ENCODE measurements at regions not wholly inside any gene's neighbourhood (a gene's known extent, or its start where the extent isn't known, plus 50 kb on each side); places are given as distances from the start of the nearest gene placed in this dataset.

DNA sequence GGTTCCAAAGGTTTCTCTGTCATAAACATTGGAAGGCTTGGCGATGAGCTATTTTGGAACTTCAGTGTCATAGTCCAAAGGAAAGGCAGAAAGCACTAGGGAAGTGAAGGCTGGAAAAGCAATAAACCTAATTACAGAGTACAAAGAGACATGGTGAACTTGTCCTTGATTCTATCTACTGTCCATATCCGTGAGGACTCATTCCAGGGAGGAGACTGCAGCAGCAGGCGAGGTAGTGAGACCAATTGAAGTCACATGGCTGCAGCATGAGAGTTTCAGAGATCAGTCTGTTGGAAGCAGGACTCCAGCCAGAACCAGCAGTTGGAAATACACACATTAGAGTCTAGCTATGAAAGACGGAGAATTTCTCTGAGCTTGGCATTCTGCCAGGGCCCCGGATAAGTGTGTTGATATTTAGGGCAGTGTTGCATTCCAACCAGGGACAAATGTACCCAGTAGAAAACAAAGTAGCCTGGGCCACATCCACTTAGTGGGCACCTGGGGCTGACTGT is 54.1 kb upstream of the ARHGAP42 start:
- peak; percentile 66 for DNase-seq (ENCODE audit: low spot score)
- no peaks in the 10 kb centered on the region for H3K9me3 ChIP-seq (ENCODE audit: low read depth)
- TF ChIP-seq EZH2 (IDR thresholded peaks at IDR 0.05; ENCODE audit: borderline replicate concordance), result no peak
- TF ChIP-seq, protein P1, sequence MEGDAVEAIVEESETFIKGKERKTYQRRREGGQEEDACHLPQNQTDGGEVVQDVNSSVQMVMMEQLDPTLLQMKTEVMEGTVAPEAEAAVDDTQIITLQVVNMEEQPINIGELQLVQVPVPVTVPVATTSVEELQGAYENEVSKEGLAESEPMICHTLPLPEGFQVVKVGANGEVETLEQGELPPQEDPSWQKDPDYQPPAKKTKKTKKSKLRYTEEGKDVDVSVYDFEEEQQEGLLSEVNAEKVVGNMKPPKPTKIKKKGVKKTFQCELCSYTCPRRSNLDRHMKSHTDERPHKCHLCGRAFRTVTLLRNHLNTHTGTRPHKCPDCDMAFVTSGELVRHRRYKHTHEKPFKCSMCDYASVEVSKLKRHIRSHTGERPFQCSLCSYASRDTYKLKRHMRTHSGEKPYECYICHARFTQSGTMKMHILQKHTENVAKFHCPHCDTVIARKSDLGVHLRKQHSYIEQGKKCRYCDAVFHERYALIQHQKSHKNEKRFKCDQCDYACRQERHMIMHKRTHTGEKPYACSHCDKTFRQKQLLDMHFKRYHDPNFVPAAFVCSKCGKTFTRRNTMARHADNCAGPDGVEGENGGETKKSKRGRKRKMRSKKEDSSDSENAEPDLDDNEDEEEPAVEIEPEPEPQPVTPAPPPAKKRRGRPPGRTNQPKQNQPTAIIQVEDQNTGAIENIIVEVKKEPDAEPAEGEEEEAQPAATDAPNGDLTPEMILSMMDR (IDR thresholded peaks at IDR 0.05; ENCODE audit: poor library complexity), result no peak
- TF ChIP-seq EZH2phosphoT487 (IDR thresholded peaks at IDR 0.05; ENCODE audit: low read depth, severe bottlenecking, unreplicated experiment), result no peak
- no peaks in the 10 kb centered on the region for H3K79me2 ChIP-seq
- no peaks in the 10 kb centered on the region for H3K36me3 ChIP-seq (replicated peaks; ENCODE audit: insufficient read depth, low read depth)
- H3K27me3 ChIP-seq, result no peaks in the 10 kb centered on the region
- WGBS (ENCODE audit: low lambda C conversion rate, missing lambda C conversion rate), result 28% methylated on average over 5 of the region's 5 CpGs
- peak overlapping the region; percentile 75 for H3K27ac ChIP-seq
- no peaks in the 10 kb centered on the region for H4K20me1 ChIP-seq (ENCODE audit: insufficient read depth, poor library complexity, severe bottlenecking)
- H3K9me2 ChIP-seq (replicated peaks; ENCODE audit: insufficient read depth), result no peaks in the 10 kb centered on the region
- H2AFZ ChIP-seq, result peak overlapping the region; percentile 0
- peaks cover 7% of the 10 kb centered on the region for H3K4me1 ChIP-seq (ENCODE audit: insufficient read depth)
- peak overlapping the region; percentile 55 for H3K4me2 ChIP-seq
- no peak overlapping the region for H3K4me3 ChIP-seq

GRCh38 chr11:100635194-100635593 is 51.9 kb upstream of the ARHGAP42 start:
- no peaks in the 10 kb centered on the region for H3K79me2 ChIP-seq
- no peak for DNase-seq (ENCODE audit: low spot score)
- WGBS (ENCODE audit: low lambda C conversion rate, missing lambda C conversion rate), result 61% methylated on average over 3 of the region's 3 CpGs
- H3K9me2 ChIP-seq (replicated peaks; ENCODE audit: insufficient read depth), result no peaks in the 10 kb centered on the region
- H3K27ac ChIP-seq, result no peak overlapping the region
- no peaks in the 10 kb centered on the region for H4K20me1 ChIP-seq (ENCODE audit: insufficient read depth, poor library complexity, severe bottlenecking)
- H3K36me3 ChIP-seq (replicated peaks; ENCODE audit: insufficient read depth, low read depth), result no peaks in the 10 kb centered on the region
- H3K4me2 ChIP-seq, result no peak overlapping the region
- H3K4me1 ChIP-seq (ENCODE audit: insufficient read depth), result peaks cover 14% of the 10 kb centered on the region
- H3K4me3 ChIP-seq, result no peak overlapping the region
- TF ChIP-seq EZH2phosphoT487 (IDR thresholded peaks at IDR 0.05; ENCODE audit: low read depth, severe bottlenecking, unreplicated experiment) (no peak), EZH2 (IDR thresholded peaks at IDR 0.05; ENCODE audit: borderline replicate concordance) (no peak)
- TF ChIP-seq, protein P1 (IDR thresholded peaks at IDR 0.05; ENCODE audit: poor library complexity), result no peak
- H2AFZ ChIP-seq, result no peak overlapping the region
- no peaks in the 10 kb centered on the region for H3K9me3 ChIP-seq (ENCODE audit: low read depth)
- no peaks in the 10 kb centered on the region for H3K27me3 ChIP-seq

GRCh38 chr11:100636536-100636935 is 50.6 kb upstream of the ARHGAP42 start:
- TF ChIP-seq, protein P1 (IDR thresholded peaks at IDR 0.05; ENCODE audit: poor library complexity), result no peak
- no peak for TF ChIP-seq EZH2phosphoT487 (IDR thresholded peaks at IDR 0.05; ENCODE audit: low read depth, severe bottlenecking, unreplicated experiment)
- TF ChIP-seq EZH2 (IDR thresholded peaks at IDR 0.05; ENCODE audit: borderline replicate concordance), result no peak
- H3K9me2 ChIP-seq (replicated peaks; ENCODE audit: insufficient read depth), result no peaks in the 10 kb centered on the region
- no peak overlapping the region for H3K4me3 ChIP-seq
- no peaks in the 10 kb centered on the region for H3K79me2 ChIP-seq
- H4K20me1 ChIP-seq (ENCODE audit: insufficient read depth, poor library complexity, severe bottlenecking), result no peaks in the 10 kb centered on the region
- 95% methylated on average over 3 of the region's 3 CpGs for WGBS (ENCODE audit: low lambda C conversion rate, missing lambda C conversion rate)
- H3K9me3 ChIP-seq (ENCODE audit: low read depth), result no peaks in the 10 kb centered on the region
- H3K4me1 ChIP-seq (ENCODE audit: insufficient read depth), result peaks cover 14% of the 10 kb centered on the region
- H3K27ac ChIP-seq, result no peak overlapping the region
- DNase-seq (ENCODE audit: low spot score), result no peak
- H2AFZ ChIP-seq, result no peak overlapping the region
- no peaks in the 10 kb centered on the region for H3K36me3 ChIP-seq (replicated peaks; ENCODE audit: insufficient read depth, low read depth)
- no peaks in the 10 kb centered on the region for H3K27me3 ChIP-seq
- H3K4me2 ChIP-seq, result no peak overlapping the region

All from hepatocyte (in vitro differentiated cells).